Left cardiac atrium (tissue), 4 donors: ENCODE measurements at regions not wholly inside any gene's neighbourhood (a gene's known extent, or its start where the extent isn't known, plus 50 kb on each side); places are given as distances from the start of the nearest gene placed in this dataset.
"Not testable (repeated sequence)": the region's sequence is repeated elsewhere in the genome, so short reads cannot be mapped to it uniquely, and the experiment has no call there.

Experiments used
- ATAC-seq, 2 donors: fragments of 200-7000 bp; cut with Tn5 transposase; one replicate each; pipeline ENCODE4 v1.9.1; 2020; ENCODE audit warnings: mild to moderate bottlenecking in 2 of 2, moderate library complexity in 2 of 2
- DNase-seq: peaks from one replicate; pipeline ENCODE4 v3.0.0-alpha.2; 2020
- intact Hi-C, 2 donors: fragments of 100-400 bp; cut with DNase I; formaldehyde crosslinking; loops; one replicate each; pipeline versions ENCODE4 v1.14.1 to v1.15.1; 2022 to 2023
- donor health status: DM: no; HTN: yes; CAD: no.
- donor health status: DM: no; HTN: yes; CAD: no; lungs with severe emphysema.
- donor health status: DM: yes; HTN: yes; CAD: no.
- donor health status: Dilated cardiomyopathy.

DNA sequence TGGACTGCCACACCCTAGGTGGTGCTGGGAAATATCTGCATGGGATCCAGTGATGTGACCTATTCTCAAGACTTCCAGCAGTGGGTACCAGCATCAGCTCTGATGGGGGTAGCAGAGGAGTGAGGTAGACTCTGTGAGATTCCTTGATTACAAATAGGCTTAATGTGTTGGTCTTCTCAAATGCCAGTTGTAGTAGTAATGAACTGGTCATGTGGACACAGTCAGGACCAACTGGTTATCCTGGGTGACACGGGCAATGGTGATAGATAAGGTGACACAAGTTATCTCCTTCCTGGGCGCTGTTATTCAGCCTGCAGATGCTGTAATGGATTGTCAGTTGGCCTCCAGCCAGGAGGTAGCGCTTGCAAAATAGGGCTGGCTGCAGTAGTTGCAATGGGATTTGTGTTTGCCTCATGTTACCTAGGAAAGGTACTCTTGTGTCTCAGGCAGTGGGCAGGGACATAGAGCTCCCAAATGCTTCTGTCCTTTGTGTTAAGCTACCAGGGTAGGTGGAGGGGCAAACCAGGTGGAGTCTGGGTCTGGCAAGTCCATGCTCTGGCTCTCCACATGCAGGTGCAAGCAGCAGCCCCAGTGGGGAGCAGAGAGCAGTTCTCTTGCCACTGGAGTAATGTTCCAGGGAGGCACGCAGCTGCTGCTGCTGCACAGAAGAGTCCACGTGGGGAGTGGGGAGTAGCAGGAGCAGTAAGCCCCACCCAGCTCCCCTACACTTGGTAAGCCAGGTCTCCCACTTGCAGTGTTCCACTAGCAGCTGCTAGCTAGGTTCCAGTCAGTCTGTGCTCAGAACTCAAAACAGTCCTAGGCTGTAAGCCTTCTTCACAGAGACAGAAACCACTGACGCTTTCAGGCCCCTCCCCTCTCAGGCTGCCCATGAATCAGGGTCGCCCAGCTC, 505.4 kb upstream of the DDX18 start:
- ATAC-seq = no peak
- DNase-seq = no peak
- intact Hi-C loops = no loop called here

DNA sequence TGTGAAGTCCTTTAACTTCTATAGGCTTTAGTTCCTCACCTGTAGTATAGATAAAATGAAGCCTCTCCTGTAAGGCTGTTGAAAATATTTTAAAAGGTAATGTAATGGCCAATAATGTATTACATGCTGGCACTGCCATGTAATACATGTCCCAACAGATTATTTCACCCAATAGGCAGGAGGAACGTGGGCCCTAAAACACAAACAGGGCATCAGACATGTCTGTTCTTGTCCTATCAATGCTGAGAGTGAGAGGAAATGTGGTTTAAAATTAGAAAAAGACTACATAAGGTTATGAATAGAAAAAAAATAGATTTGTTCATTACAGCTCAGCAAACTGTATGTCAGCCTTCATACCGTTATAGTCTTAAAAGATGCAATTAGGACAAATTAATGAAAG, 492.7 kb upstream of the DDX18 start:
- intact Hi-C loops = no loop called here
- no peak for DNase-seq
- no peak for ATAC-seq

DNA sequence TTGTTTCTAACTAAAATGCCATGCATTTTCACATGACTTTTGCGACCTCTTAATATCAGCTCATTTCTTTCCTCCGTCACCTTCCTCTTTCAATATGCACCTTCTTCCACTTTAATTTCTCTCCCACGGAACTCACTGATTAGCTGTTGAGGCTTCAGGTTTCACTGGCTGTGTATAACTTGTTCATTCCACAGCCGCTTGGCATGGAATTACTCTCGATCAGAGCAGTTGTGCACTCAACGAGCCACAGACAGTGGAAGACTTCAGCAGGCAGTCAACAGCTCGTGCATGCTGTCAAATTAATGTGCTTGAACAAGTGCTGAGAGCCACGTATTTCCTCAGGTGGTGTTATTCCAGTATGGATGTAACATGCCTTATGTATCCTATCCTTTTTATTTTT, 491.2 kb upstream of the DDX18 start:
- DNase-seq (no peak), ATAC-seq (no peak)
- intact Hi-C loops = no loop called here

DNA sequence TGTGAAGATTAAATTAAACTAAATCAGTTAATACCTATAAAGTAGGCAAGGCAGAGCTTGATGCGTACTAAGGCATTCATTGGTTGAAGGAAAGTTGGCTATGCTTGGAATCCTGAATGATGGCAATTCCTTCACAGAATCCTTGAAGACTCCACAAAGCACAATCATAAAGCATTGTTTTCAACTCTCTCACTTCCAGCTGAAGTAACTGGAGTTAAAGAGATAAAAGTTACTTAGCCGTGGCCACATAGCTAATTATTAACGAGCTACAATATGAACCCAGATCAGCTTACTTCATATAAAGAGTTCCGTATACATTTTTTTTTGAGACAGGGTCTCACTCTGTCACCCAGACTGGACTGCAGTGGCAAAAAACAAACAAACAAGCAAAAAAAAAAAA, 483.9 kb upstream of the DDX18 start:
- no peak for ATAC-seq
- no peak for DNase-seq
- intact Hi-C loops = no loop called here

DNA sequence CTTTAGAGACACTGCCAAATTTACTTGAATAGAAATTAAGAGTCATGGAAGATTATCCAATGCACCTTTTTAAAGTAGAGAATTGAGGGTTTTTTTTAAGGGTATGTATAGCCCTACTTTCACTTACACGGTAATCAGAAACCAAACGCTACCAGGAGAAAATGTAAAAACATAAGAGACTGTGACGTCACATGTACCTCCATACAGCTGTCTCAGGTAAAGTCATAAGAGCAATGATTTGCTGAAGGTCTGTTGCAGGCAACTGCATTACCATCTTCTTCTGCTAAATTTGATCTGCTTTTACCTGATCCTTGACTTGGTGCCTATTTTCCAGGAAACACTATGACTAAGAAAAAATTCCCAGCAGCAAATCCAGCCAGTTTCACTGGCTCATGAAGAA, 478.5 kb upstream of the DDX18 start:
- no peak for ATAC-seq
- intact Hi-C loops = no loop called here

DNA sequence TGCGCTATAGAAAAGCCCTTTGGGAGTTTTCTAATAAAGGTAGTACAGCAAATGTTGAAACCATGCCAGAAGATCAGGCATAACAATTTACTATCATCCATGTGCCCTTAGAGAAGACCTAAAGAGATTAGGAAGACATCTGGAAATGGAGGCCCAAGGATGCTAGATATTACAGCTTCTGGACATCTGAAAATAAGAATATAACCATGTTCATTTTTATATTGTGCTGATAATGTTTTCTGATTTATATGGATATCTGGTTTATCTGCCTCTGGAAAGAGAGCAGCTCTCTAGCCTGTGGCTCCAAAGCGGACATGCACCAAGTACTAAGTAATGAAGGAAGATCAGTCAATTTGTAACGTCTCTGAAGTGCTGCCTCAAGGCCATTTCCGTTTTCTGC, 478.0 kb upstream of the DDX18 start:
- no peak for ATAC-seq

More for the DNA sequence above, 478.5 kb upstream of the DDX18 start:
- DNase-seq = no peak

DNA sequence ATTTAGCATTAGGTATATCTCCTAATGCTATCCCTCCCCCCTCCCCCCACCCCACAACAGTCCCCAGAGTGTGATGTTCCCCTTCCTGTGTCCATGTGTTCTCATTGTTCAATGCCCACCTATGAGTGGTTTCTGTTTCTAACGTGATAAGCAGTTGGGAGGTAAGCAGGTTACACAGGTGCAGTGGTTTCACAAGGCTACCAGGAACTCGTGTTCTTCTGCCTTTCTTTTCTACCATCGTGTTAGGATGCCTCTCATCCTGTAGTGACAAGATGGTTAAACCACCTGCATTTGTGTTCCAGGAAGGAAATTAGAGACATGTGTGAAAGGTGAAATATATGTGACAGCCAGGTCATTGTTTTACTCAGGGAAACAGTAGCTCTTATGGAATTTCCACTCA, 476.5 kb upstream of the DDX18 start:
- intact Hi-C loops, DNase-seq, ATAC-seq: not testable (repeated sequence)

More for the DNA sequence above, 478.0 kb upstream of the DDX18 start:
- no peak for DNase-seq
- intact Hi-C loops = no loop called here

DNA sequence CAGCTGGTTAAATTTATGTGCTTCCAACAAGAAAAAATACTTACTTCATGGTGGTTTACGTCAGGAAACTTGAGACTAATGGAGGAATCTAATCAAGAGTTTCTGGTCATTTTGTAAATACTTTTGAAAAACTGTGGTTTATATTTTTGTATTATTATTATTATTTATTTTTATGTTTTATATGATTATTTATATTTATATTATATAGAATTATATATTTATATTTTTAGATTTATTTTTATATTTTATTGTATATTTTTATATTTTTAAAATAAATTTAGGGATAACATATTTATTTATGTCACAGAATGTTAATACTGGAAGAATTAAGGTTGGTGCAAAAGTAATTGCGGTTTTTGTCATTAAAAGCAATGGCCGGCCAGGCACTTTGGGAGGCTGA, 474.5 kb upstream of the DDX18 start:
- DNase-seq (no peak), ATAC-seq (no peak)
- intact Hi-C loops = no loop called here

DNA sequence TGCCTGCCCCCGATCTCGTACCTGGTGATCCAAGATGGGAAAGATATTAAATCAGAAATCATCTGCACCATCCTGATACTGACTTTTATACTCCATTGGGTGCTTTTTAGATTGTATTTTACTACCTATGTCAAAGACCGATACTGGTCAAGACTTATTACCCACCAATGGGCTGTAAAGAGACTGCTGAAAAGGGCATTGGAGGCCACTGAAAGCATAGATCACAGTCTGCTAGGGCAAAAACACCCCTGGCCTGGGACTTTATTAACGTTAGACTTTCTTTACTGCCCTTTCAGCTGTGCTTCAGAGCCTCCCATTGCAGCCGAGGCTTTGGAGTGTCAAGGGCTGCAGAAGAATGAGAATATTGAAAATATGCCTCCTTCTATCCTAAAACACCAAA, 472.8 kb upstream of the DDX18 start:
- intact Hi-C loops = no loop called here
- ATAC-seq = no peak
- no peak for DNase-seq

DNA sequence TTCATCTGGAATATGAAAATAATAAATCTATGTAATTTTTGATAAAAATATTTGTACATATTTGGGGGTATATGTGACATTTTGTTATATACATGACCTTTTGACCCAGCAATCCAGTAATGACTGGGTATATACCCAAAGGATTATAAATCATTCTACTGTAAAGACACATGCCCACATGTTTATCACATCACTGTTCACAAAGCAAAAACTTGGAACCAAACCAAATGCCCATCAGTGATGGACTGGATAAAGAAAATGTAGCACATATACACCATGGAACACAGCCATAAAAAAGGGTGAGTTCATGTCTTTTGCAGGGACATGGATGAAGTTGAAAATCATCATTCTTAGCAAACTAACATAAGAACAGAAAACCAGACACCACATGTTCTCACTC, 472.1 kb upstream of the DDX18 start:
- ATAC-seq (no peak), DNase-seq (no peak)
- intact Hi-C loops = no loop called here

DNA sequence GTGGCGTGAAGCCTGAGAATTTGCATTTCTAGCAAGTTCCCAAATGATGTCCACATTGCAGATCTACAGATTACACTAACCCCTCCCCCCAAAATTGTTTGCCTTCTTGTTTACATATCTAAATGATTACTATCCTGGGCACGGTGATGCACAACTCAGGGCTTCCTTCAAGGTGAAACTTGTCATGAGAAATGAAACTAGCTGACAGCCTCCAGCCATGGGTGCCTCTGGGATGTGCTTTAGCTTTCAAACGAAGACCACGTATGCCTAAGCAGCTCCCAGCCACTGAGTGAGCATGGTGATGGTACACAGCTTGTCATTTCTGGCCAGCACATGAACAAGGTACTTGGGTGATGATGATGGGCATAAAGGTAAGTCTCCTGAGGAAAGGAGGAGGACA, 464.8 kb upstream of the DDX18 start:
- ATAC-seq (no peak), DNase-seq (no peak)
- intact Hi-C loops = no loop called here

DNA sequence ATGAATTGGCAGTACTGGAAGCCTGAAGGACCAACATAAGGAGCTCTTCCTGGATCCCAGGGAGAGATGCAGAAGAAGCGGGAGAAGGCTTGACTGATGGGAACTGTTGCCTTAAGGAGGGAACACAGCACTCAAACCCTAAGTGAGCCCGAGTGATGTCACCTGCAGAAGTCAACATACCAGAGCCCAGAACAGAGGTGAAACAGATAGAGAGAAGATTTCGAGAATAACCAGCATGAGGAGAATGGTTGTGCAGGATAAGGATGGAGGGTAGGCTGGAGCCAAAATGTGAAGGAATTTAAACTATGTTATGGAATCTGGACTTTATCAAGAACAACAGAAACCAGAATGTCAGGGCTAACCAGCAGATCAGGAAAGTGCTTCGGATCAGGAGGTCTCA, 463.1 kb upstream of the DDX18 start:
- ATAC-seq (no peak), DNase-seq (no peak)
- intact Hi-C loops = no loop called here

DNA sequence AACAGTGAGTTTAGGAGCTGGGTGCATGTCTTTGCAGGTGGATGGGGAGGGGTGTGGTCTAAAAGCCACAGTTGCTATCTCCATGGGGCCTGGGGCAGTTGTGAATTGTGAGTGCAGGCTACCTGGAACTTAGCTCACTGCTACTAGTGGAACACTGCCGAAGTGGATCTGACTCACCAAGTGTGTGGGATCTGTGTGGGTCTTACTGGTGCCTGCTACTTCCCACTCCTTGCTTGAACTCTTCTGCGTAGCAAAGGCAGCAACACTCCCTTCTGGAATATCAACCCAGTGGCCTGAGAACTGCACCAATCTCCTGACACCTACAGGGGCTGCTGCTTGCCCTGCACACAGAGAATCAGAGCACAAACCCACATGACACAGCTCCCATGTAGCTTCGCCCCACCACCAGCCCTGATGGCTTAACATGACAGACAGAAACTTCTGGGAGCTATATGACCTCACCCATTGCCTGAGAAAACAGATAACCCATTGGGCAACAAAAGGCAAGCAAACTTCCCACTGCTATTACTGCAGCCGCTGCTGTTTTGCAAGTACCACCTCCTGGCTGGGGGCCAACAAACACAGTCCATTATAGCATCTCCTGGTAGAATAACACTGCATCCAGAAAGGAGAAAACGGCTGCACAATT, 455.1 kb upstream of the DDX18 start:
- no peak for ATAC-seq
- intact Hi-C loops = no loop called here
- no peak for DNase-seq

DNA sequence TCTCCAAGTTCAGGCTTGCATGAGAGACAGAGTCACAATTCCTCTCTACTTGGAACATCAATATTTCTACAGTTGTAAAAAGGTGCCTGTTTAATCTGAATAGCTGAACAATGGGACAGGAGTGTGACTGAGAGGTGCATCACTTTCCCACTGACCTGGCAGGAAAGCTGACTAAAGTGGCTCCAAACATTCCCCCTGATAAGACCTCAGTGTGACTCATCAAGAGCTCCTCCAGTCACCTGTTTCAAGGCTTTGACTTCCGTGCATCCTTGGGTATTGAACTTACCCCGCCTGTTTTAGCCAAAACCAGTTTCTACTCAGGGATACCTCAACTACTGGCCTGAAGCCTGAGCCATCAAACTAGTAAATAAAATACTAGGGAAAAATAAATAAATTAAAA, 453.9 kb upstream of the DDX18 start:
- intact Hi-C loops = no loop called here
- no peak for DNase-seq
- no peak for ATAC-seq

DNA sequence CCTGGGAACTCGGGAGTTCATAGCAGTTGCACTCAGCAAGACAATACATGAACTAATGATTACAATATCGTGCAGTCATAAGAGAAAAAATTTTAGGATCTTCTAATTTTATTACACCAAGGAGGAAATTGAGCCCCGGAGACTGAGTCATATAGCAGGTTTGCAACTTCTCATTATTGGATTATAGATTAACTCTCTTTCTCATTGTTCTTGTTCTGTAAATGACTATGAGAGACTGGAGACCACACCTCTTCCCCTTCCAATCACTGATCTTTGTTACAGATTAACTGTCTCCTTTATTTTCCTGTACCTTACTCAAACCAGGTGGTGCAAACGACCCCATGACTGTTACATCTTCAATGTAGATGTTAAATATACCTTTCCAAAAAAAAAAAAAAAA, 435.8 kb upstream of the DDX18 start:
- intact Hi-C loops = no loop called here
- ATAC-seq = no peak
- DNase-seq = no peak

DNA sequence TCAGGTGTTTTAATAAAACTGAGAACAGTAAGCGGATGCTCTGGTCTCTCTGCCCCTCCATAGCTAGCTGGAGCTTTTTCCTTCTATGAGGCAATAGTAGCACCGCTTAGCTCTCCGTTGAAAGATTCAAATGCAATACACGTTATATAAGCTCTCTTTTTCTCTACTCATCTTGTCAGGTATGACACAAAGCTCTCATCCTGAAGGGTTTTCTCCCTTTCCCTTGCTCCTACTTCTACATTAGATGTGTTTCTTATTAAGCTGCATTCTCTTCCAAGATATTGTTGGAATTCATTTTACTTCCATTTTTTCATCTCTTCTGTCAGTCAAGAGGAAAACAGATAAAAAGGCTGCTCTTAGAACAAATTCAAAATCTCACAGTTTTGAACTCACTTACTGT, 434.6 kb upstream of the DDX18 start:
- intact Hi-C loops = no loop called here
- ATAC-seq = no peak
- no peak for DNase-seq

DNA sequence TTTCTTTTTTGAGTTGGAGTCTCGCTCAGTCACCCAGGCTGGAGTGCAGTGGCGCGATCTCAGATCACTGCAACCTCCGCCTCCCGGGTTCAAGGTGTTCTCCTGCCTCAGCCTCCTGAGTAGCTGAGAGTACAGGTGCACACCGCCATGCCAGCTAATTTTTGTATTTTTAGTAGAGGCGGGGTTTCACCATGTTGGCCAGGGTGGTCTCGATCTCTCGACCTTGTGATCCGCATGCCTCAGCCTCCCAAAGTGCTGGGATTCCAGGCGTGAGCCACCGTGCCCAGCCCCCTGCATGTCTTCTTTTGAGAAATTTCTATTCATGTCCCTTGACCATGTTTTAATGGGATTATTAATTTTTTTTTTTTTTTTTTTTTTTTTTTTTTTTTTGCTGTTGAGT, 430.5 kb upstream of the DDX18 start:
- DNase-seq, ATAC-seq, intact Hi-C loops: not testable (repeated sequence)

DNA sequence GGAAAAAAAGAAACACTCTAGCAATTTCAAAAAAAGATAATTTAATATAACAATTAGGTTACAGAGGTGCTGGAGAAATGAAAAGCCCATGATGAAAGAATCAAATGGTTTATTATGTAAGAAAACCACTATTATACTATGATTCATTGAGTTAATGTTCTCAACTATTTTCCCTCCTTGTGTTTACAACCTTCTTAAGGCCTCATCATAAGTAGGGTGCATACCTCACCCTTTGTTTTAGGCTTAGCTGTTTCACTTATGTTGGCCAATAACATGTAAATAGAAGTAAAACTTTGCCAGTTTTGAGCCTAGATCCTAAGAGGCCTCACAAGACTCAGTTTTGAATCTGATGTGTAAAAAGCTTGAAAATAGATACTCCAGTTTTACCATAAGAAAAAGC, 418.3 kb upstream of the DDX18 start:
- intact Hi-C loops = no loop called here
- ATAC-seq (no peak), DNase-seq (no peak)

DNA sequence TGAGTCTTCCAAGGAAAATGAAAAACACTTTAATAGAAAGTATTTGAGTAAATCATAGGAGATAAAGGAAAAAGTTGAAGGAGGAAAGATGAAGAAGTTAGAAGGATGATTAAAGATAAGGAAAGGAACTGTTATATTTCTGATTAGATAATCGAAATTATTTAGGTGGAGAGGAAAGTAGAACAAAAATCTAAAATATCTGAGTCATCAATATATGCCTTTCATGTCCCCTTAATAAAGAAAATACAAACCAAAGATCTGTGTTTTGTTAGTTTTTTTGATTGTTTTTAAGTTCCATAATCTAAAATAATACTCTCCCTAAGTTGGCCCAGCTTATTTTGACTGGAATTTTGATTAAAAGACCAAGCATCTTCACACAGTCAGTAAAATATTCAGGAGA, 412.9 kb upstream of the DDX18 start:
- intact Hi-C loops = no loop called here
- ATAC-seq = no peak
- DNase-seq = no peak

DNA sequence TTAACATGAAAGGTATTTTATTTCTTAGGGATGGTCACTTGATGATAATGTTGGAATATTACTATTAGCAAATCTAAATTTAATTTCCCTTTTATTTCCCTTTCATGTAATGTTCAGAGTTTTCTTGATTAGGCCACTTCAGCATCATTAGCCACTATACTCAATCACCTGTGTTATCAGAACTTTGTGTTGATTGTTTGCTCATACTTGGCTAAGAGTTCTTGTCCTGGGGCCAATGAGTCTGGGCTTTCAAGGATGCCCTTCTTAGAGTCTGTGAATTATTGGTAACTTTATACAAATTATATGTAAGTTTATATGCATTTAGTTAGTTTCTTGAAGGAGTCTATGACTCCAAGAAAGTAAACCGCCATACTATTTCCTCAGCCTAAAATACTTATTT, 408.0 kb upstream of the DDX18 start:
- no peak for DNase-seq
- intact Hi-C loops = no loop called here
- ATAC-seq = no peak

DNA sequence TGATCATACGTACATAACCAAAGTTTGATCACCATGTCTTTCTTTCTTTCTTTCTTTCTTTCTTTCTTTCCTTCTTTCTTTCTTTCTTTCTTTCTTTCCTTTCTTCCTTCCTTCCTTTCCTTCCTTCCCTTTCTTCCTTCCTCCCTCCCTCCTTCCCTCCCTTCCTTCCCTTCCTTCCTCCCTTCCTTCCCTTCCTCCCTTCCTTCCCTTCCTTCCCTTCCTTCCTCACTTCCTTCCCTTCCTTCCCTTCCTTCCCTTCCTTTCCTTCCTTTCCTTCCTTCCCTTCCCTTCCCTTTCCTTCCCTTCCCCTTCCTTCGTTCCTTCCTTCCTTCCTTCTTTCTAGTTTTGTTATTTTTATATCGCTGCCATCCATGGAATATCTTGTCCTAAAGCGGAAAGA, 406.7 kb upstream of the DDX18 start:
- DNase-seq (no peak), ATAC-seq (no peak)
- intact Hi-C loops = no loop called here
